GM23248 (cell line): ENCODE measurements at regions not wholly inside any gene's neighbourhood (a gene's known extent, or its start where the extent isn't known, plus 50 kb on each side); places are given as distances from the start of the nearest gene placed in this dataset.

Source experiments
- DNase-seq: peaks from one replicate; pipeline ENCODE4 v3.0.0-alpha.2; 2015
- H2AFZ ChIP-seq: fragments of 200-600 bp; sonication (generic); 2 replicates; pipeline ENCODE4 v1.6.1; 2016; ENCODE audit warnings: antibody characterized with exemption
- H3F3A ChIP-seq: fragments of 200-600 bp; sonication (generic); 2 replicates; pipeline ENCODE4 v1.6.1; 2016; ENCODE audit warnings: mild to moderate bottlenecking, antibody characterized with exemption, mixed run types; ENCODE audit not compliant: insufficient read depth
- H3K27ac ChIP-seq: fragments of 200-600 bp; sonication (generic); 2 replicates; pipeline ENCODE4 v1.5.1; 2016; ENCODE audit warnings: mild to moderate bottlenecking
- H3K27me3 ChIP-seq: fragments of 200-600 bp; sonication (generic); replicated peaks from 2 replicates; pipeline ENCODE4 v1.6.1; 2016; ENCODE audit warnings: mild to moderate bottlenecking; ENCODE audit not compliant: insufficient read depth
- H3K36me3 ChIP-seq: fragments of 200-600 bp; sonication (generic); 2 replicates; pipeline ENCODE4 v1.6.1; 2016; ENCODE audit warnings: low read depth, mild to moderate bottlenecking
- H3K4me1 ChIP-seq: fragments of 200-600 bp; sonication (generic); 2 replicates; pipeline ENCODE4 v1.6.1; 2016; ENCODE audit warnings: mild to moderate bottlenecking; ENCODE audit not compliant: insufficient read depth
- H3K4me2 ChIP-seq: fragments of 200-600 bp; sonication (generic); one replicate; pipeline ENCODE4 v1.6.1; 2016; ENCODE audit warnings: mild to moderate bottlenecking; ENCODE audit not compliant: unreplicated experiment
- H3K4me3 ChIP-seq: fragments of 200-600 bp; sonication (generic); 2 replicates; pipeline ENCODE4 v1.5.1; 2016; ENCODE audit warnings: mild to moderate bottlenecking
- H3K79me2 ChIP-seq: fragments of 200-600 bp; sonication (generic); 2 replicates; pipeline ENCODE4 v1.6.1; 2016; ENCODE audit warnings: mild to moderate bottlenecking; ENCODE audit not compliant: insufficient read depth
- H3K9ac ChIP-seq: fragments of 200-600 bp; sonication (generic); 2 replicates; pipeline ENCODE4 v1.6.1; 2016; ENCODE audit warnings: mild to moderate bottlenecking
- H3K9me2 ChIP-seq: fragments of 200-600 bp; sonication (generic); 2 replicates; pipeline ENCODE4 v1.6.1; 2016; ENCODE audit warnings: mixed run types, mild to moderate bottlenecking, moderate library complexity; ENCODE audit not compliant: insufficient read depth
- H3K9me3 ChIP-seq: fragments of 200-600 bp; sonication (generic); one replicate; pipeline ENCODE4 v1.6.1; 2017; ENCODE audit warnings: low read depth
- H4K20me1 ChIP-seq: fragments of 200-600 bp; sonication (generic); 2 replicates; pipeline ENCODE4 v1.6.0; 2016; ENCODE audit not compliant: insufficient read depth
- EZH2 ChIP-seq: fragments of 200-600 bp; sonication (generic); IDR thresholded peaks from 2 replicates; pipeline ENCODE4 v1.6.1; 2018; ENCODE audit warnings: antibody characterized with exemption, mild to moderate bottlenecking; ENCODE audit not compliant: insufficient read depth, poor library complexity, severe bottlenecking
- EZH2phosphoT487 ChIP-seq: fragments of 200-600 bp; sonication (generic); IDR thresholded peaks from 2 replicates; pipeline ENCODE4 v1.6.1; 2018; ENCODE audit warnings: antibody characterized with exemption, moderate library complexity, mild to moderate bottlenecking, low read depth; ENCODE audit not compliant: insufficient read depth
- WGBS, 2 experiments: methylation state at CpG; one replicate each; pipeline ENCODE4 v1.1.6; 2015 to 2017; ENCODE audit warnings: low lambda C conversion rate in 2 of 2, low coverage in 1 of 2; ENCODE audit errors: missing lambda C conversion rate in 2 of 2; 5-methylcytosine and 5-hydroxymethylcytosine counted together
- in situ Hi-C: fragments of 300-500 bp; cut with MboI; formaldehyde crosslinking; loops from 2 replicates; pipeline ENCODE4 v1.15.0; 2020

DNA sequence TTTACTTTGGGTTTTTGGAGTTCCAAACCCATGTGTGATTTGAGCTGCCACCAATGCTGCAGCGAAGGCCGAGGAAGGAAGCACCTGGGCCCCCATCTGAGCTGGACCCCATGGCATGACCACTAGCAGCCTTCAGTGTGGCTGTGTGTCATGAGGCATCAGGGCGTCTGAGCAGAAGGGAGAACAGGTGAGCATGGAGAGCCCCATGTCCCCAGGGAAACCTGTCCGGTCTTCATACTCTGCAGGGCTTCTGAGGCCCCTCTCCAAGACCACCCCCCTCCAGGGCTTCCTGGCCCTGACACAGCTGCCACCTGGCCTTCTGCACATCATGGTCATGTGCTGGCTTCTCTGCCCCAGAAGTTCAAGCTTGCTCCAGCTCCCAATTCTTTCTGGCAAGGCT, 169.1 kb upstream of the CST7 start:
- no peaks in the 10 kb centered on the region for H3K36me3 ChIP-seq
- H3K9me2 ChIP-seq = no peaks in the 10 kb centered on the region
- H2AFZ ChIP-seq = no peak overlapping the region
- in situ Hi-C loops = loop anchor here (10.0 to 25.0 kb wide), 2 partner anchors 475 to 618 kb away; no protein-coding TSS in a partner anchor
- DNase-seq = no peak
- H3K4me1 ChIP-seq = no peaks in the 10 kb centered on the region
- no peaks in the 10 kb centered on the region for H4K20me1 ChIP-seq
- H3F3A ChIP-seq = no peaks in the 10 kb centered on the region
- no peak overlapping the region for H3K4me2 ChIP-seq
- no peak overlapping the region for H3K4me3 ChIP-seq
- H3K9ac ChIP-seq = no peak overlapping the region
- H3K9me3 ChIP-seq = no peaks in the 10 kb centered on the region
- TF ChIP-seq EZH2 (no peak), EZH2phosphoT487 (no peak)
- H3K27me3 ChIP-seq = peaks cover 14% of the 10 kb centered on the region; the same call in 1 of the 2 replicates
- H3K79me2 ChIP-seq = no peaks in the 10 kb centered on the region
- 72 to 96% methylated on average over 3 to 4 of the region's 4 CpGs for WGBS, 2 experiments
- no peak overlapping the region for H3K27ac ChIP-seq

DNA sequence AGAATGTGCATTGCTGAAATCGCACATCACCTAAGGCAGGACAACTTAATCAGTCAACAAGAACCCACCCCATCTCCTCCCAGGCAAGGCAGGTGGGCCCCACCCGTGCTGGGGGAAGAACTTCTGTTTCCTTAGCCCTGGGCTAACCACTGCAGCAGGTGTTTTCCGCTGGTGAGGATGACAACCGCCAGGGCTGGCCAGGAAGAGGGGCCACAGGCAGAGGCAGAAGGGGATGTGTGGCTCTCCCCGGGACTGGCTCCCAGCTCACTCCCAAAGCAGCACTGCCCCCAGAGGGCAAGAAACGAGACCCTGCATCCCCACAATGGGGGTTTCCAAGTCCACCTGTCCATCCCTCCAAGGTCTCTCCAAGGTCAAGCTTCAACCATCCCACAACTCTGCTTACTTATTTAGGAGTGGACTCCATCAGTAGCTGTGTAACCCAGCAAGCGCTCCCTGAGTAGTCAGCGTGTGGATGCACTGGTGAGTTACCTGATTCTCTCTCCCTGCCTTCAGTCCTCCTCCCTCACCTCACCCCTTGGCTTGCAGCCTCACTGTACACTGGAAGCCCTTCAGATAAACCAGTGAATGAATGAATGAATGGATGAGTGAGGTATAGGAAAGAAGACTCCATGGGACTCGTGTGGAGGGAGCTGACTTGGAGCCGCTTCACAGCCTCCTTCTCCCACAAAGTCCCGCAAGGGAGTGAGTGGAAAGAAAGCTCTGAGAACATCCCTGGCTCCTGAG, 168.2 kb upstream of the CST7 start:
- no peaks in the 10 kb centered on the region for H3K36me3 ChIP-seq
- peaks cover 14% of the 10 kb centered on the region; the same call in 1 of the 2 replicates for H3K27me3 ChIP-seq
- TF ChIP-seq EZH2phosphoT487 = no peak
- TF ChIP-seq EZH2 = no peak
- 38 to 42% methylated on average over 11 of the region's 11 CpGs for WGBS, 2 experiments
- H4K20me1 ChIP-seq = no peaks in the 10 kb centered on the region
- H2AFZ ChIP-seq = no peak overlapping the region
- no peak overlapping the region for H3K9ac ChIP-seq
- H3K9me2 ChIP-seq = no peaks in the 10 kb centered on the region
- no peak for DNase-seq
- no peak overlapping the region for H3K4me2 ChIP-seq
- in situ Hi-C loops = loop anchor here (25.0 kb wide), 1 partner anchor 619 kb away; no protein-coding TSS in a partner anchor
- H3K79me2 ChIP-seq = no peaks in the 10 kb centered on the region
- H3K9me3 ChIP-seq = no peaks in the 10 kb centered on the region
- no peaks in the 10 kb centered on the region for H3F3A ChIP-seq
- H3K4me3 ChIP-seq = no peak overlapping the region
- H3K27ac ChIP-seq = no peak overlapping the region
- H3K4me1 ChIP-seq = no peaks in the 10 kb centered on the region

DNA sequence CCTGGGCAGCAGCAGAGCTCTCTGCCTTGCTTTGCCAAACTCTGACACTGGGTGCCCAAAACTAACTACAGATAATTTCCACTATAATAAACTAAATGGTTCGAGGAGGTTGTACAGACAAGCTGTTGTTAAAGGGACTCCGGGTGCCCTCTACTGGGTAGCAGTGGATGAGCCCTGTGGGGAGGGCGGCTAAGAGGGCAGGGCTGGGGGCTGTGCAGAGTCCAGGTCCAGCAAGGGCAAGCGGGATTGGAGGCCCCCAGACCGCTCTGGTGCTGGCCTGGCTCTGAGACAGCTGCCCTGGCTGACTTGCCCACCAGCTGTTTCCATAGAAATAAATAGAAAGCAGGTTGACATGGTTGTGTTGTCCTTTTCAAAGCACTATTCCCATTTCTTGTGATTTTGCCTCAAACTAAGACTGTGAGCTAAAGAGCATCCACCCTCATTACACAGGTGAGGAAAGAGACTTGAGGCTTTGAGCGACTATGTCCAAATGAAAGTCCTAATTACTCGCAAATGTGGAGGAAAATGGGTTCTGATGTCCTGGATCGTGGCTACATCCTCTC, 167.6 kb upstream of the CST7 start:
- Histone ChIP-seq H4K20me1 (no peaks in the 10 kb centered on the region), H3K4me2 (no peak overlapping the region), H3K4me1 (no peaks in the 10 kb centered on the region), H3K36me3 (no peaks in the 10 kb centered on the region), H2AFZ (no peak overlapping the region), H3K9me3 (no peaks in the 10 kb centered on the region), H3K27ac (no peak overlapping the region), H3K27me3 (peaks cover 14% of the 10 kb centered on the region; the same call in 1 of the 2 replicates), H3F3A (no peaks in the 10 kb centered on the region), H3K4me3 (no peak overlapping the region), H3K79me2 (no peaks in the 10 kb centered on the region), H3K9me2 (no peaks in the 10 kb centered on the region), H3K9ac (no peak overlapping the region)
- TF ChIP-seq EZH2phosphoT487 (no peak), EZH2 (no peak)
- DNase-seq = peak; percentile 77
- 14 to 15% methylated on average over 8 of the region's 8 CpGs for WGBS, 2 experiments
- in situ Hi-C loops = loop anchor here (25.0 kb wide), 1 partner anchor 619 kb away; no protein-coding TSS in a partner anchor

DNA sequence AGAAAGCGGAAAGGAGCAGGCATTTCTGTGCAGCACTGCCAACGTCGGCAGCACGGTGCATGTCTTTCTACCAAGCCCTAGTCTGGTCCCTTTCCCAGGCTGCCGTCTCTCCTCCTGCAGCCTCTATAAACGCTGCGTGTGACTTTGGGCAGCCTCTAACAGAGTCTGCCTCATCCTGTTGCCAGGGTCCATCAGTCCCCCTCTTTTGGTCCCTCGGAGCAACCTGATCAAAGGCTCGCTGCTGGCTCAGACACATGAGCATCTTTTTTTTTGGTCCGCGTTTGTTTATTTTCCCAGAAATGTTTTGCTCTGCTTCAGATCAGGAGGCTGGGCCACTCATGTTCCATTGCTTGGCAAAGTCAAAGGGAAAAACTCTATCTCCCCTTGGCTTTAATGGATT, 166.8 kb upstream of the CST7 start:
- H3K9me2 ChIP-seq = no peaks in the 10 kb centered on the region
- no peaks in the 10 kb centered on the region for H3K4me1 ChIP-seq
- DNase-seq = no peak
- H2AFZ ChIP-seq = no peak overlapping the region
- H3K9ac ChIP-seq = no peak overlapping the region
- H3K36me3 ChIP-seq = no peaks in the 10 kb centered on the region
- no peak overlapping the region for H3K4me2 ChIP-seq
- H4K20me1 ChIP-seq = no peaks in the 10 kb centered on the region
- H3K9me3 ChIP-seq = no peaks in the 10 kb centered on the region
- in situ Hi-C loops = loop anchor here (25.0 kb wide), 1 partner anchor 620 kb away; no protein-coding TSS in a partner anchor
- H3K27me3 ChIP-seq = peaks cover 14% of the 10 kb centered on the region; the same call in 1 of the 2 replicates
- H3K4me3 ChIP-seq = no peak overlapping the region
- no peak overlapping the region for H3K27ac ChIP-seq
- TF ChIP-seq EZH2phosphoT487 = no peak
- TF ChIP-seq EZH2 = no peak
- H3K79me2 ChIP-seq = no peaks in the 10 kb centered on the region
- WGBS, 2 experiments = 11% methylated on average over 11 of the region's 11 CpGs
- no peaks in the 10 kb centered on the region for H3F3A ChIP-seq
